ENCODE measurements at regions not wholly inside any gene's neighbourhood (a gene's known extent, or its start where the extent isn't known, plus 50 kb on each side); places are given as distances from the start of the nearest gene placed in this dataset.
A peak's percentile ranks its signal among the peaks of the same experiment; 100 is the strongest.

GRCh38 chr4:180292339-180292738 lies 1950.9 kb upstream of the TENM3 start:
- Histone ChIP-seq H3K36me3 (replicated peaks in 1 of 2; ENCODE audit: control insufficient read depth in 1 of 2, insufficient read depth in 2 of 2, low read length in 2 of 2) (no peaks in the 10 kb centered on the region), H3K27ac (ENCODE audit: extremely low read length, insufficient read depth, low read length) (no peak overlapping the region), H3K27me3 (ENCODE audit: control insufficient read depth in 1 of 2, insufficient read depth in 2 of 2, low read length in 2 of 2) (no peaks in the 10 kb centered on the region; a peak in 1 of 5 replicates), H2AFZ (ENCODE audit: low read length) (no peak overlapping the region), H3K4me3 (replicated peaks in 1 of 3; ENCODE audit: insufficient read depth in 1 of 3, low read depth in 2 of 3, low read length in 3 of 3) (no peak overlapping the region), H3K4me2 (ENCODE audit: low read depth, low read length) (no peak overlapping the region), H3K9ac (ENCODE audit: insufficient read depth, low read depth, low read length) (no peak overlapping the region), H4K20me1 (ENCODE audit: insufficient read depth, low read length) (no peaks in the 10 kb centered on the region), H3K9me3 (ENCODE audit: low read length) (no peaks in the 10 kb centered on the region), H3K4me1 (ENCODE audit: insufficient read depth, low read length) (no peaks in the 10 kb centered on the region), H3K79me2 (ENCODE audit: insufficient read depth, low read length) (no peaks in the 10 kb centered on the region)
- FAIRE-seq (no peak), DNase-seq (ENCODE audit: low spot score) (no peak), ATAC-seq (no peak)
- intact Hi-C loops (cut with micrococcal nuclease; ENCODE audit: unreplicated experiment) (no loop called here), in situ Hi-C loops (cut with HindIII; ENCODE audit: extremely low pct_ligation_motif_present, low pct_unique_long_range_greater_than_20kb) (no loop called here)
- BruUV-seq (replicated peaks): no TSS peak
- ChIA-PET CTCF (ENCODE audit: low intra/inter-chr PET ratio, low total read pairs) (no interaction called here), POLR2A (no interaction called here)
- 0% methylated on average over 1 of the region's 1 CpG for WGBS (ENCODE audit: low lambda C conversion rate)
- TF ChIP-seq MAFF (IDR thresholded peaks at IDR 0.05; ENCODE audit: low read depth, low read length): peak; percentile 93
- TF ChIP-seq MAFK (conservative IDR thresholded peaks at IDR 0.05 in 1 of 2, IDR thresholded peaks at IDR 0.05 in 1 of 2; ENCODE audit: low read length in 2 of 2): peak; percentile 86 to 94
- TF ChIP-seq STAT6 (CRISPR knock-in tag; IDR thresholded peaks at IDR 0.05; ENCODE audit: borderline replicate concordance): no peak

GRCh38 chr4:180296036-180296599 lies 1947.1 kb upstream of the TENM3 start:
- no peaks in the 10 kb centered on the region for H3K36me3 ChIP-seq (replicated peaks in 1 of 2; ENCODE audit: control insufficient read depth in 1 of 2, insufficient read depth in 2 of 2, low read length in 2 of 2)
- H3K9me3 ChIP-seq (ENCODE audit: low read length): no peaks in the 10 kb centered on the region
- no peak overlapping the region for H2AFZ ChIP-seq (ENCODE audit: low read length)
- FAIRE-seq (no peak), DNase-seq (ENCODE audit: low spot score) (no peak), ATAC-seq (no peak)
- BruUV-seq (replicated peaks): no TSS peak
- H3K4me3 ChIP-seq (replicated peaks in 1 of 3; ENCODE audit: insufficient read depth in 1 of 3, low read depth in 2 of 3, low read length in 3 of 3): no peak overlapping the region
- no peak overlapping the region for H3K27ac ChIP-seq (ENCODE audit: extremely low read length, insufficient read depth, low read length)
- 3% methylated on average over 4 of the region's 4 CpGs for whole genome bisulfite sequencing (ENCODE audit: low lambda C conversion rate)
- intact Hi-C loops (cut with micrococcal nuclease; ENCODE audit: unreplicated experiment): no loop called here
- no peaks in the 10 kb centered on the region; a peak in 1 of 5 replicates for H3K27me3 ChIP-seq (ENCODE audit: control insufficient read depth in 1 of 2, insufficient read depth in 2 of 2, low read length in 2 of 2)
- no peaks in the 10 kb centered on the region for H4K20me1 ChIP-seq (ENCODE audit: insufficient read depth, low read length)
- ChIA-PET POLR2A (no interaction called here), CTCF (ENCODE audit: low intra/inter-chr PET ratio, low total read pairs) (no interaction called here)
- in situ Hi-C loops (cut with HindIII; ENCODE audit: extremely low pct_ligation_motif_present, low pct_unique_long_range_greater_than_20kb): no loop called here
- no peak overlapping the region for H3K9ac ChIP-seq (ENCODE audit: insufficient read depth, low read depth, low read length)
- no peak overlapping the region for H3K4me2 ChIP-seq (ENCODE audit: low read depth, low read length)
- no peaks in the 10 kb centered on the region for H3K79me2 ChIP-seq (ENCODE audit: insufficient read depth, low read length)
- no peaks in the 10 kb centered on the region for H3K4me1 ChIP-seq (ENCODE audit: insufficient read depth, low read length)
- TF ChIP-seq ZBTB39 (CRISPR knock-in tag; IDR thresholded peaks at IDR 0.05) (no peak), ZFP82 (CRISPR knock-in tag; IDR thresholded peaks at IDR 0.05; ENCODE audit: borderline replicate concordance) (no peak), ZFP1 (CRISPR knock-in tag; IDR thresholded peaks at IDR 0.05) (no peak), PCBP2 (optimal IDR thresholded peaks at IDR 0.05; ENCODE audit: low read depth, low read length, poor library complexity, severe bottlenecking) (no peak), ARNT2 (CRISPR knock-in tag; IDR thresholded peaks at IDR 0.05; ENCODE audit: low read depth) (no peak)

Measured in HepG2 (cell line).